NB4 (cell line): ENCODE measurements at regions not wholly inside any gene's neighbourhood (a gene's known extent, or its start where the extent isn't known, plus 50 kb on each side); places are given as distances from the start of the nearest gene placed in this dataset.

Source experiments
- DNase-seq: peaks from one replicate; pipeline ENCODE4 v3.0.0; 2010; ENCODE audit warnings: low read depth
- H3K4me3 ChIP-seq: one replicate; pipeline ENCODE4 v1.5.1; 2011; ENCODE audit warnings: mild to moderate bottlenecking, low read depth, low read length, moderate library complexity
- CTCF ChIP-seq: IDR thresholded peaks from one replicate; pipeline ENCODE4 v1.5.1; 2012; ENCODE audit warnings: low read depth, low read length
- MYC ChIP-seq: IDR thresholded peaks from 2 replicates; pipeline ENCODE4 v1.6.1; 2011; ENCODE audit warnings: low read depth, low read length
- POLR2A ChIP-seq: IDR thresholded peaks from 2 replicates; pipeline ENCODE4 v1.6.1; 2011; ENCODE audit warnings: mild to moderate bottlenecking; ENCODE audit not compliant: insufficient read length; ENCODE audit errors: extremely low read depth
- TF ChIP-seq, protein P1 (sequence below): IDR thresholded peaks from 2 replicates; pipeline ENCODE4 v1.6.1; 2011; ENCODE audit warnings: low read depth, low read length

GRCh38 chr2:24439971-24440340, 51.1 kb upstream of the NCOA1 start:
- H3K4me3 ChIP-seq: no peak overlapping the region
- DNase-seq: peak; percentile 62
- TF ChIP-seq, protein P1, sequence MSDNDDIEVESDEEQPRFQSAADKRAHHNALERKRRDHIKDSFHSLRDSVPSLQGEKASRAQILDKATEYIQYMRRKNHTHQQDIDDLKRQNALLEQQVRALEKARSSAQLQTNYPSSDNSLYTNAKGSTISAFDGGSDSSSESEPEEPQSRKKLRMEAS: no peak
- no peak for TF ChIP-seq CTCF
- TF ChIP-seq MYC: no peak
- TF ChIP-seq POLR2A: no peak

GRCh38 chr2:24439280-24439970, 51.6 kb upstream of the NCOA1 start:
- TF ChIP-seq, protein P1: no peak
- no peak for TF ChIP-seq POLR2A
- no peak for TF ChIP-seq CTCF
- no peak for TF ChIP-seq MYC

GRCh38 chr2:24438106-24438505, 52.9 kb upstream of the NCOA1 start:
- DNase-seq: peak; percentile 27
- TF ChIP-seq POLR2A (no peak), MYC (no peak), CTCF (no peak)
- TF ChIP-seq, protein P1: no peak
- no peak overlapping the region for H3K4me3 ChIP-seq

More at GRCh38 chr2:24439280-24439970, 51.6 kb upstream of the NCOA1 start:
- H3K4me3 ChIP-seq: no peak overlapping the region
- DNase-seq: peak; percentile 33

DNA sequence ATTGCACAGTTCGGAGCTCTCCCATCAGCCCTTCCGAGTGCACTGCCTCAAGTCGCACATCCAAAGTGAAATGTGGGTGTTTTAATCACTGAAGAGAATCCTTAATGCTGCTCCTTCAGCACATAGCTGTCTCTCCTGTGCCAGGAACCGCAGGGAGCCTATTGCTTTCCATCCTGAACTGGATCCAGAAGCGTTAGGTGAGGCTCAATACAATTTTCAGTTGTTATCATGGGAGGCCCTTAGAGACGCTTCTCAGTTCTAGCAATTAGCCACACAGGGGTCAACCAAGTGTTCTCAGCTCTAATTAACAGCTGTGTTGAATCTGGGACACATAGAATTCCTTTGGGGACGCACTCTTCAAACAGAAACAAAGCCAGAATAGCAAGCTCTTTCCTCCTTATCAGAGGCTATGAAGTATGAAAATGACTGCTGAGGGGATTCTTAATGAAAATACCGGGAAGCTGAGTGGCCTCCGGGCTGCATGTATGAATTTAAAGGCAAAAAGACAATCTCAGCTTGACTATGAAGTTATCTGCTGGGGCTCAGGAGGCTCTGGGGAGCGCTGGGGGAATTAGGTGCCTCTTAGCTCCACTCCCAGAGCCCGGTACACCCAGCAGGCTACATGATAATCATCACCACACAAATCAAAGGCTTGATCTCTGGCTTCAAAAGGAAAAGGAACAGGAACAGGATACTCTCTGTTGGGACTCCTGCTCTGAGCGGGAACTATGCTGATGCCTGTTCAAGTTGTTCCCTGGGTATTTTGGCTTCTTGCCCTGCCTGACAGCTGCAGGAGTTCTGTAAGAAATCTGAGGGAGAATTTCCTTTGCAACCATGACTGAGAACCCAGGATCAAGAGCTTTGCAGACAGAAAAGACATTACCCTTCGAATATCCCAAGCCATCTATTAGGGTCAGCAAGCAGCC, 55.4 kb upstream of the NCOA1 start:
- TF ChIP-seq CTCF (no peak), POLR2A (no peak), MYC (no peak)
- TF ChIP-seq, protein P1: no peak
- no peak for DNase-seq
- no peak overlapping the region for H3K4me3 ChIP-seq

DNA sequence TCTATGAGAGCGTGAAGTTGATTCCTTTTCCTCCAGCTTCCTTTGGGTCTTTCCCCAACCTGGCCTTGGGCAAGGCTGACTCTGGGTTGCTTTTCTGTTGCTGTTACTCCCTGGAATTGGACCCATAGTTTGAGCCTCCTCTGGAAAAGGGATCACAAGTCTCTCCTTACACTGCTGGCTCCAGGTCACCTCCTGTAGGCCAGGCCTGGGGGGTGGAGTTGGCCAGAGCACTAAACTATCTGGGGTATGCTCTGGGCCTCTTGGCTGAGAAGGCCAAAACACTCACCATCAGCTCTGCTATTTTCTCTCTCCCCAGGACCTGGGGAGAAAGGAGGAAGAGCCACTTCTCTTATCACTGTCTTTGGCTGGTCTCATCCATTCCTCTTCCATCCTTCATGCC, 56.5 kb upstream of the NCOA1 start:
- no peak for DNase-seq
- no peak overlapping the region for H3K4me3 ChIP-seq
- TF ChIP-seq CTCF: no peak
- no peak for TF ChIP-seq MYC
- TF ChIP-seq, protein P1: no peak
- no peak for TF ChIP-seq POLR2A
